Endothelial cell of umbilical vein (primary cell): ENCODE measurements at regions not wholly inside any gene's neighbourhood (a gene's known extent, or its start where the extent isn't known, plus 50 kb on each side); places are given as distances from the start of the nearest gene placed in this dataset.

Experiments
- BruUV-seq: library from RNA; stranded (reverse); fragments of 400-500 nt; replicated peaks from 2 replicates; lab custom pipeline; 2021; lab: Mats Ljungman, UMichigan
- CTCF ChIA-PET: fragments of 300-600, 350-600 bp; sonication (Branson Sonifier 250); formaldehyde crosslinking; loops from one replicate; lab custom pipeline; 2021; ENCODE audit warnings: antibody characterized with exemption, inconsistent platforms; lab: Charles Lee
- POLR2A ChIA-PET: fragments of 300-600, 350-600 bp; sonication (Branson Sonifier 250); formaldehyde crosslinking; loops from one replicate; lab custom pipeline; 2021; ENCODE audit warnings: antibody characterized with exemption, inconsistent platforms; lab: Charles Lee
- DNase-seq: peaks from one replicate; pipeline ENCODE4 v3.0.0-alpha.2; 2011; ENCODE audit warnings: low read depth, low spot score
- FAIRE-seq: peaks from 2 replicates; lab custom pipeline; 2011; peaks lifted over from hg19 to GRCh38; lab: Jason Lieb, UNC
- H2AFZ ChIP-seq: 2 replicates; pipeline ENCODE4 v1.6.0; 2012; ENCODE audit warnings: low read depth, low read length, control low read depth, inconsistent platforms
- H3K27ac ChIP-seq: 2 replicates; pipeline ENCODE4 v1.5.1; 2011; ENCODE audit warnings: low read depth, mild to moderate bottlenecking, control low read depth, low read length, moderate library complexity; ENCODE audit not compliant: insufficient read depth
- H3K27me3 ChIP-seq, 2 experiments: 2 replicates each; pipeline versions ENCODE4 v1.6.0 to v1.6.1; 2011; ENCODE audit warnings: low read length in 2 of 2, mixed read lengths in 1 of 2; ENCODE audit not compliant: control insufficient read depth in 2 of 2, insufficient read depth in 2 of 2
- H3K36me3 ChIP-seq, 2 experiments: 2 replicates in 1 of 2; 3 replicates in 1 of 2; pipeline ENCODE4 v1.5.1; 2011; ENCODE audit warnings: low read length in 2 of 2, mild to moderate bottlenecking in 1 of 2, moderate library complexity in 1 of 2; ENCODE audit not compliant: control insufficient read depth in 2 of 2, insufficient read depth in 2 of 2; ENCODE audit errors: extremely low read depth in 1 of 2
- H3K4me1 ChIP-seq: 3 replicates; pipeline ENCODE4 v1.5.1; 2011; ENCODE audit warnings: mild to moderate bottlenecking, low read length; ENCODE audit not compliant: control insufficient read depth, insufficient read depth; ENCODE audit errors: extremely low read depth
- H3K4me2 ChIP-seq: 2 replicates; pipeline ENCODE4 v1.6.1; 2011; ENCODE audit warnings: low read length, control low read depth, mixed read lengths; ENCODE audit not compliant: insufficient read depth
- H3K4me3 ChIP-seq, 3 experiments: fragments of 200-600 bp in 1 of 3; sonication (generic), shearing (Covaris generic) in 1 of 3; replicated peaks in 1 of 3; 2 replicates each; pipeline ENCODE4 v1.5.1; 2011 to 2016; ENCODE audit warnings: control low read depth in 3 of 3, low read length in 3 of 3, mild to moderate bottlenecking in 2 of 3, inconsistent platforms in 1 of 3, low read depth in 1 of 3, moderate library complexity in 1 of 3; ENCODE audit not compliant: insufficient read depth in 1 of 3
- H3K79me2 ChIP-seq: 2 replicates; pipeline ENCODE4 v1.6.0; 2012; ENCODE audit warnings: low read length, inconsistent platforms; ENCODE audit not compliant: control insufficient read depth, insufficient read depth
- H3K9ac ChIP-seq: replicated peaks from 2 replicates; pipeline ENCODE3; 2011; ENCODE audit warnings: low read length, control low read depth; ENCODE audit not compliant: insufficient read depth; ENCODE audit errors: extremely low read depth
- H3K9me1 ChIP-seq: replicated peaks from 3 replicates; pipeline ENCODE4 v1.6.0; 2011; ENCODE audit warnings: mild to moderate bottlenecking, low read length; ENCODE audit not compliant: control insufficient read depth, insufficient read depth; ENCODE audit errors: extremely low read depth
- H3K9me3 ChIP-seq: replicated peaks from 2 replicates; pipeline ENCODE4 v1.5.1; 2012; ENCODE audit warnings: low read length, inconsistent platforms; ENCODE audit not compliant: control insufficient read depth, insufficient read depth
- H4K20me1 ChIP-seq: replicated peaks from 2 replicates; pipeline ENCODE3; 2011; ENCODE audit warnings: mild to moderate bottlenecking, low read length; ENCODE audit not compliant: control insufficient read depth, insufficient read depth; ENCODE audit errors: extremely low read depth
- CTCF ChIP-seq, 2 donors: IDR thresholded peaks; 1 replicate in 1 of 2; 2 replicates in 1 of 2; pipeline ENCODE4 v1.5.1; 2011; ENCODE audit warnings: low read length in 2 of 2, mild to moderate bottlenecking in 2 of 2, moderate library complexity in 2 of 2, control low read depth in 1 of 2, inconsistent platforms in 1 of 2, low read depth in 1 of 2; ENCODE audit not compliant: insufficient read depth in 1 of 2; ENCODE audit errors: extremely low read depth in 1 of 2
- EZH2 ChIP-seq: IDR thresholded peaks from 2 replicates; pipeline ENCODE4 v1.6.1; 2012; ENCODE audit warnings: borderline replicate concordance, low read depth, mild to moderate bottlenecking, moderate library complexity, low read length, inconsistent platforms; ENCODE audit not compliant: severe bottlenecking
- FOS ChIP-seq: IDR thresholded peaks from 2 replicates; pipeline ENCODE4 v1.6.1; 2011; ENCODE audit warnings: mild to moderate bottlenecking, low read length, moderate library complexity, borderline replicate concordance; ENCODE audit not compliant: insufficient read depth
- GATA2 ChIP-seq: IDR thresholded peaks from 2 replicates; pipeline ENCODE4 v1.7.0; 2011; ENCODE audit warnings: low read depth, mild to moderate bottlenecking, moderate library complexity, mixed read lengths, low read length; ENCODE audit not compliant: insufficient read length, insufficient read depth
- JUN ChIP-seq: IDR thresholded peaks from 2 replicates; pipeline ENCODE4 v1.6.1; 2011; ENCODE audit warnings: borderline replicate concordance, low read depth; ENCODE audit not compliant: insufficient read length, insufficient read depth
- MYC ChIP-seq: IDR thresholded peaks from one replicate; pipeline ENCODE4 v1.6.1; 2011; ENCODE audit warnings: mild to moderate bottlenecking, low read depth, low read length
- POLR2A ChIP-seq: IDR thresholded peaks from 2 replicates; pipeline ENCODE4 v1.6.1; 2012; ENCODE audit warnings: low read depth, mild to moderate bottlenecking, control low read depth, low read length
- POLR2AphosphoS5 ChIP-seq: IDR thresholded peaks from 2 replicates; pipeline ENCODE4 v1.6.1; 2012; ENCODE audit warnings: low read depth, mild to moderate bottlenecking, control low read depth, low read length, moderate library complexity; ENCODE audit not compliant: insufficient read depth
- dilution Hi-C: fragments of 300-500 bp; cut with MboI; formaldehyde crosslinking; loops from one replicate; pipeline ENCODE4 v1.15.0; 2019; ENCODE audit warnings: low sequenced_read_pairs; ENCODE audit not compliant: extremely low pct_ligation_motif_present
- intact Hi-C: fragments of 100-400 bp; cut with micrococcal nuclease; formaldehyde crosslinking; loops from one replicate; pipeline ENCODE4 v1.10.0; 2022
- TF ChIP-seq, protein P1 (sequence below): IDR thresholded peaks from 2 replicates; pipeline ENCODE4 v1.6.1; 2011; ENCODE audit not compliant: insufficient read depth, insufficient read length

DNA sequence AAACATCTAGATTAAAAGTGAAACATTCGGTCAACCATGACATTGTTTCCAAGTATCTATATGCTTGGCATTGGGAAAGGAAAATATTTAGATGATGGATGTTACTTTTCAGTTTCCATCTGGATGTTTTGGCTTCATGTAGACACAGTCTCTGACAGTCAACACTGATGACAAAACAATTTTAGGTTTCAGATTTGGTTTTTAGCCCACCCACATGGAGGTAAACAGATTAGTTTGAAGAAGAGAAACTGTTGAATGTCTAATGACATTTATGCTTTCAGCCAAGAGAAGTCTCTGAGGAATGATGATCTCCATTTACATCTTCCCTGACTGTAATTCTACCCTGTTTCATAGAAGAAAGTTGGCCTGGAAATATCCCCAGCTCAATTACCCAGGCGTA is 379.1 kb downstream of the SLITRK6 start:
- H3K36me3 ChIP-seq, result no peaks in the 10 kb centered on the region
- H3K27ac ChIP-seq, result no peak overlapping the region
- intact Hi-C loops (no loop called here), dilution Hi-C loops (no loop called here)
- H2AFZ ChIP-seq, result no peak overlapping the region
- DNase-seq, result no peak
- no peaks in the 10 kb centered on the region for H3K9me3 ChIP-seq
- no peaks in the 10 kb centered on the region for H3K4me1 ChIP-seq
- no TSS peak for BruUV-seq
- FAIRE-seq, result no peak
- no peak overlapping the region for H3K4me3 ChIP-seq
- no peaks in the 10 kb centered on the region for H4K20me1 ChIP-seq
- H3K4me2 ChIP-seq, result no peak overlapping the region
- no peak overlapping the region for H3K9ac ChIP-seq
- no peaks in the 10 kb centered on the region for H3K27me3 ChIP-seq
- ChIA-PET POLR2A (no interaction called here), CTCF (no interaction called here)
- no peaks in the 10 kb centered on the region for H3K79me2 ChIP-seq
- TF ChIP-seq POLR2A (no peak), MYC (no peak), GATA2 (no peak), FOS (no peak), CTCF (IDR thresholded peaks at IDR 0.05; ENCODE audit: extremely low read depth in 1 of 2, insufficient read depth in 1 of 2, low read depth in 1 of 2, low read length in 2 of 2) (no peak), EZH2 (no peak), POLR2AphosphoS5 (no peak), JUN (no peak)
- TF ChIP-seq, protein P1, sequence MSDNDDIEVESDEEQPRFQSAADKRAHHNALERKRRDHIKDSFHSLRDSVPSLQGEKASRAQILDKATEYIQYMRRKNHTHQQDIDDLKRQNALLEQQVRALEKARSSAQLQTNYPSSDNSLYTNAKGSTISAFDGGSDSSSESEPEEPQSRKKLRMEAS, result no peak
- H3K9me1 ChIP-seq, result no peaks in the 10 kb centered on the region
